K562 (cell line): ENCODE measurements at regions not wholly inside any gene's neighbourhood (a gene's known extent, or its start where the extent isn't known, plus 50 kb on each side); places are given as distances from the start of the nearest gene placed in this dataset.

Source experiments
- ATAC-seq: fragments of 200-7000 bp; cut with Tn5 transposase; 3 replicates; pipeline ENCODE4 v1.9.1; 2020; ENCODE audit warnings: moderate library complexity
- BruUV-seq: library from RNA; stranded (reverse); fragments of 400-500 nt; replicated peaks from 2 replicates; lab custom pipeline; 2021; lab: Mats Ljungman, UMichigan
- CTCF ChIA-PET: fragments of 300-600 bp; formaldehyde crosslinking; extraction: SDS; loops from one replicate; lab custom pipeline; 2021; ENCODE audit warnings: low intra/inter-chr PET ratio; lab: Yijun Ruan, JAX
- POLR2A ChIA-PET: fragments of 300-600, 350-650 bp; sonication (Branson Sonifier 250); formaldehyde crosslinking; extraction: SDS; loops from one replicate; lab custom pipeline; 2021; ENCODE audit warnings: antibody characterized with exemption, inconsistent platforms; lab: Yijun Ruan, JAX
- DNase-seq, 4 experiments: peaks; one replicate each; pipeline versions ENCODE4 v3.0.0 to v3.0.0-alpha.2; 2011 to 2018; ENCODE audit warnings: low spot score in 3 of 4, mixed read lengths in 3 of 4; ENCODE audit errors: extremely low read depth in 1 of 4
- FAIRE-seq: peaks from 2 replicates; lab custom pipeline; 2011; peaks lifted over from hg19 to GRCh38; lab: Jason Lieb, UNC
- H2AFZ ChIP-seq: 2 replicates; pipeline ENCODE4 v1.6.0; 2011; ENCODE audit warnings: low read depth, low read length, control low read depth, inconsistent platforms
- H3K27ac ChIP-seq: fragments of 200-600 bp; 3 replicates; pipeline ENCODE4 v1.8.0; 2011; ENCODE audit warnings: low read depth, mild to moderate bottlenecking, control low read depth, inconsistent platforms, low read length, moderate library complexity, mixed read lengths; ENCODE audit errors: extremely low read depth
- H3K27me3 ChIP-seq, 2 experiments: fragments of 300-600 bp in 1 of 2; 2 replicates in 1 of 2; 3 replicates in 1 of 2; pipeline versions ENCODE4 v1.6.0 to v1.8.0; 2011; ENCODE audit warnings: inconsistent platforms in 2 of 2, low read length in 2 of 2, mild to moderate bottlenecking in 1 of 2, mixed read lengths in 1 of 2, moderate library complexity in 1 of 2; ENCODE audit not compliant: control insufficient read depth in 2 of 2, insufficient read depth in 2 of 2
- H3K36me3 ChIP-seq: fragments of 300-600 bp; 3 replicates; pipeline ENCODE4 v1.8.0; 2011; ENCODE audit warnings: mild to moderate bottlenecking, low read length, inconsistent platforms; ENCODE audit not compliant: control insufficient read depth, insufficient read depth
- H3K4me1 ChIP-seq, 2 experiments: fragments of 200-600 bp in 1 of 2; replicated peaks in 1 of 2; 2 replicates in 1 of 2; 3 replicates in 1 of 2; pipeline versions ENCODE4 v1.5.1 to v1.8.0; 2011; ENCODE audit warnings: inconsistent platforms in 2 of 2, low read length in 2 of 2, mild to moderate bottlenecking in 1 of 2, mixed read lengths in 1 of 2, moderate library complexity in 1 of 2; ENCODE audit not compliant: control insufficient read depth in 2 of 2, insufficient read depth in 2 of 2
- H3K4me2 ChIP-seq: 2 replicates; pipeline ENCODE4 v1.6.1; 2011; ENCODE audit warnings: low read length, control low read depth, inconsistent platforms, mixed read lengths; ENCODE audit not compliant: insufficient read depth
- H3K4me3 ChIP-seq: fragments of 200-600 bp; sonication (generic), shearing (Covaris generic); 2 replicates; pipeline ENCODE4 v1.5.1; 2016; ENCODE audit warnings: control low read depth, inconsistent platforms
- H3K79me2 ChIP-seq: fragments of 200-600 bp; 3 replicates; pipeline ENCODE4 v1.8.0; 2011; ENCODE audit warnings: low read length, inconsistent platforms; ENCODE audit not compliant: control insufficient read depth, insufficient read depth
- H3K9ac ChIP-seq, 2 experiments: 2 replicates each; pipeline versions ENCODE4 v1.6.0 to v1.6.1; 2011; ENCODE audit warnings: low read depth in 2 of 2, low read length in 2 of 2, control low read depth in 1 of 2, inconsistent platforms in 1 of 2, mild to moderate bottlenecking in 1 of 2, mixed read lengths in 1 of 2; ENCODE audit not compliant: insufficient read depth in 1 of 2
- H3K9me1 ChIP-seq: one replicate; pipeline ENCODE4 v1.6.0; 2011; ENCODE audit warnings: inconsistent platforms, mild to moderate bottlenecking, low read length, moderate library complexity; ENCODE audit not compliant: control insufficient read depth, insufficient read depth
- H3K9me3 ChIP-seq: replicated peaks from 2 replicates; pipeline ENCODE4 v1.5.1; 2011; ENCODE audit warnings: low read depth, low read length, inconsistent platforms; ENCODE audit not compliant: control insufficient read depth, insufficient read depth
- H4K20me1 ChIP-seq: replicated peaks from 2 replicates; pipeline ENCODE4 v1.6.1; 2011; ENCODE audit warnings: low read length, inconsistent platforms, mixed read lengths; ENCODE audit not compliant: control insufficient read depth, insufficient read depth
- GATAD2A ChIP-seq: fragments of 450-650 bp; IDR thresholded peaks from 2 replicates; pipeline ENCODE4 v1.6.1; 2017
- SMARCC2 ChIP-seq: fragments of 450-650 bp; IDR thresholded peaks from 2 replicates; pipeline ENCODE4 v1.6.1; 2017; ENCODE audit warnings: antibody characterized with exemption, moderate library complexity, mild to moderate bottlenecking, low read depth
- ZKSCAN8 ChIP-seq: fragments of 200-800 bp; sonication (Bioruptor generic); IDR thresholded peaks from 2 replicates; pipeline ENCODE4 v1.6.1; 2016; ENCODE audit warnings: missing genetic modification characterization, missing compliant biosample characterization
- WGBS: fragments of 100-300 bp; shearing (Covaris generic); methylation state at CpG from one replicate; pipeline ENCODE4 v1.1.6; 2016; ENCODE audit warnings: low coverage, mixed read lengths; ENCODE audit not compliant: insufficient coverage; ENCODE audit errors: missing lambda C conversion rate; 5-methylcytosine and 5-hydroxymethylcytosine counted together
- in situ Hi-C: fragments of 300-500 bp; cut with MboI; formaldehyde crosslinking; loops from 4 replicates; pipeline ENCODE4 v1.15.0; 2018; ENCODE audit warnings: inconsistent platforms, mixed read lengths
- intact Hi-C: fragments of 100-400 bp; cut with micrococcal nuclease; formaldehyde crosslinking; loops from 2 replicates; pipeline ENCODE4 v1.14.2; 2022
- TF ChIP-seq, protein P1 (sequence below): fragments of 450-650 bp; formaldehyde crosslinking; IDR thresholded peaks from 2 replicates; pipeline ENCODE4 v1.4.0; 2022; ENCODE audit warnings: mild to moderate bottlenecking, moderate library complexity
- TF ChIP-seq, protein P2 (sequence below): sonication (generic); formaldehyde crosslinking; IDR thresholded peaks from 2 replicates; pipeline ENCODE4 v1.8.1; 2023; ENCODE audit warnings: mild to moderate bottlenecking, missing genetic modification reagents

DNA sequence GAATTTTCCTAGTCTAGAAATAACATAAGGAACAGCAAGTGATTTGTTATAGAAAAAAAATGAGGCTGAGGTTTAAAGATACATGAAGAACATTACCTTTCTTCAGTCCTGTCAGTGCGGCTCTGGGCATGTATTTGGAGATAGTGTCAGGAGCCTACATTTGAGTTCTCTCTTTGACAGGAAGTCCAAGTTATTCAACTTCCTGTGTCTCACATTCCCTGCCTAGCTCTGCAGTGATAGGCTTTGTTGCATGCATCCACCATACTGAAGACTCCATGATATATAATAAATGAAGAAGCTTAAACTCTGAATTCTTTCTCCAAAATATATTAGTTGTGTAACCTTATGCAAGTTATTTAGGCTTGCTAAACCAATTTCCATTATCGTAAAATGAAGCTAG is 148.7 kb downstream of the RELL1 start (continued):
- TF ChIP-seq, protein P1, sequence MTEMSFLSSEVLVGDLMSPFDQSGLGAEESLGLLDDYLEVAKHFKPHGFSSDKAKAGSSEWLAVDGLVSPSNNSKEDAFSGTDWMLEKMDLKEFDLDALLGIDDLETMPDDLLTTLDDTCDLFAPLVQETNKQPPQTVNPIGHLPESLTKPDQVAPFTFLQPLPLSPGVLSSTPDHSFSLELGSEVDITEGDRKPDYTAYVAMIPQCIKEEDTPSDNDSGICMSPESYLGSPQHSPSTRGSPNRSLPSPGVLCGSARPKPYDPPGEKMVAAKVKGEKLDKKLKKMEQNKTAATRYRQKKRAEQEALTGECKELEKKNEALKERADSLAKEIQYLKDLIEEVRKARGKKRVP: no peak
- TF ChIP-seq ZKSCAN8 (CRISPR knock-in tag) (no peak), SMARCC2 (no peak)
- TF ChIP-seq, protein P2, sequence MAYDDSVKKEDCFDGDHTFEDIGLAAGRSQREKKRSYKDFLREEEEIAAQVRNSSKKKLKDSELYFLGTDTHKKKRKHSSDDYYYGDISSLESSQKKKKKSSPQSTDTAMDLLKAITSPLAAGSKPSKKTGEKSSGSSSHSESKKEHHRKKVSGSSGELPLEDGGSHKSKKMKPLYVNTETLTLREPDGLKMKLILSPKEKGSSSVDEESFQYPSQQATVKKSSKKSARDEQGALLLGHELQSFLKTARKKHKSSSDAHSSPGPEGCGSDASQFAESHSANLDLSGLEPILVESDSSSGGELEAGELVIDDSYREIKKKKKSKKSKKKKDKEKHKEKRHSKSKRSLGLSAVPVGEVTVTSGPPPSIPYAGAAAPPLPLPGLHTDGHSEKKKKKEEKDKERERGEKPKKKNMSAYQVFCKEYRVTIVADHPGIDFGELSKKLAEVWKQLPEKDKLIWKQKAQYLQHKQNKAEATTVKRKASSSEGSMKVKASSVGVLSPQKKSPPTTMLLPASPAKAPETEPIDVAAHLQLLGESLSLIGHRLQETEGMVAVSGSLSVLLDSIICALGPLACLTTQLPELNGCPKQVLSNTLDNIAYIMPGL (CRISPR knock-in tag): no peak

DNA sequence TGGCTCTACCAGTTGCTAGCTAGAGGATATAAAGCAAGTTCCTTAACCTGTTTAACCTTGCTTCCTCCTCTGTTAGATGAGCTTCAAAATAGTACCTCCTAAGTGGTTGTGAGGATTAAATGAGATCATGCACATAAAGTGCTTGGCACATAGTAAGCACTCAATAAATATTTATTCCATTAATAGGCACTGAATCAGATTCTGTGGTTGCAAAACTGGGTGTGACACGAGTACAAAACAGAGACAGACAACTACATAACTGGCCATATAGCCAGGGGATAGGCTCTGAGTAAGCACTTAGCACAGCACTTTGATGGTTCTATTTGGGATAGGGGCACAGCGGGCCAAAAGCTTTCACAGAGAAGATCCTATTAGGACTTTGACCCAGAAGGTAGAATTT is 150.3 kb downstream of the RELL1 start:
- intact Hi-C loops: no loop called here
- Histone ChIP-seq H3K27me3 (no peaks in the 10 kb centered on the region), H3K79me2 (no peaks in the 10 kb centered on the region), H3K9ac (no peak overlapping the region), H3K4me1 (no peaks in the 10 kb centered on the region), H2AFZ (no peak overlapping the region), H3K9me1 (no peaks in the 10 kb centered on the region)
- in situ Hi-C loops: no loop called here
- no peak for TF ChIP-seq GATAD2A
- TF ChIP-seq, all 486 proteins: peak for 0
- Histone ChIP-seq H3K4me3 (no peak overlapping the region), H3K9me3 (no peaks in the 10 kb centered on the region), H4K20me1 (no peaks in the 10 kb centered on the region), H3K4me2 (no peak overlapping the region), H3K36me3 (no peaks in the 10 kb centered on the region), H3K27ac (no peak overlapping the region)
- POLR2A ChIA-PET: interaction anchor here (0.7 kb wide), 1 partner anchor 233 kb away, joined by 3 read pairs; no protein-coding TSS in a partner anchor
- DNase-seq (no peak), FAIRE-seq (no peak), ATAC-seq (no peak)
- no TSS peak for BruUV-seq
- WGBS: 4% methylated on average over 2 of the region's 2 CpGs
- CTCF ChIA-PET: no interaction called here
